ENCODE measurements at regions not wholly inside any gene's neighbourhood (a gene's known extent, or its start where the extent isn't known, plus 50 kb on each side); places are given as distances from the start of the nearest gene placed in this dataset.

GRCh38 chr1:64323054-64323453 lies 119.6 kb downstream of the UBE2U start (continued):
- TF ChIP-seq, protein P1, sequence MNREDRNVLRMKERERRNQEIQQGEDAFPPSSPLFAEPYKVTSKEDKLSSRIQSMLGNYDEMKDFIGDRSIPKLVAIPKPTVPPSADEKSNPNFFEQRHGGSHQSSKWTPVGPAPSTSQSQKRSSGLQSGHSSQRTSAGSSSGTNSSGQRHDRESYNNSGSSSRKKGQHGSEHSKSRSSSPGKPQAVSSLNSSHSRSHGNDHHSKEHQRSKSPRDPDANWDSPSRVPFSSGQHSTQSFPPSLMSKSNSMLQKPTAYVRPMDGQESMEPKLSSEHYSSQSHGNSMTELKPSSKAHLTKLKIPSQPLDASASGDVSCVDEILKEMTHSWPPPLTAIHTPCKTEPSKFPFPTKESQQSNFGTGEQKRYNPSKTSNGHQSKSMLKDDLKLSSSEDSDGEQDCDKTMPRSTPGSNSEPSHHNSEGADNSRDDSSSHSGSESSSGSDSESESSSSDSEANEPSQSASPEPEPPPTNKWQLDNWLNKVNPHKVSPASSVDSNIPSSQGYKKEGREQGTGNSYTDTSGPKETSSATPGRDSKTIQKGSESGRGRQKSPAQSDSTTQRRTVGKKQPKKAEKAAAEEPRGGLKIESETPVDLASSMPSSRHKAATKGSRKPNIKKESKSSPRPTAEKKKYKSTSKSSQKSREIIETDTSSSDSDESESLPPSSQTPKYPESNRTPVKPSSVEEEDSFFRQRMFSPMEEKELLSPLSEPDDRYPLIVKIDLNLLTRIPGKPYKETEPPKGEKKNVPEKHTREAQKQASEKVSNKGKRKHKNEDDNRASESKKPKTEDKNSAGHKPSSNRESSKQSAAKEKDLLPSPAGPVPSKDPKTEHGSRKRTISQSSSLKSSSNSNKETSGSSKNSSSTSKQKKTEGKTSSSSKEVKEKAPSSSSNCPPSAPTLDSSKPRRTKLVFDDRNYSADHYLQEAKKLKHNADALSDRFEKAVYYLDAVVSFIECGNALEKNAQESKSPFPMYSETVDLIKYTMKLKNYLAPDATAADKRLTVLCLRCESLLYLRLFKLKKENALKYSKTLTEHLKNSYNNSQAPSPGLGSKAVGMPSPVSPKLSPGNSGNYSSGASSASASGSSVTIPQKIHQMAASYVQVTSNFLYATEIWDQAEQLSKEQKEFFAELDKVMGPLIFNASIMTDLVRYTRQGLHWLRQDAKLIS (CRISPR knock-in tag; IDR thresholded peaks at IDR 0.05; ENCODE audit: borderline replicate concordance) = no peak

DNA sequence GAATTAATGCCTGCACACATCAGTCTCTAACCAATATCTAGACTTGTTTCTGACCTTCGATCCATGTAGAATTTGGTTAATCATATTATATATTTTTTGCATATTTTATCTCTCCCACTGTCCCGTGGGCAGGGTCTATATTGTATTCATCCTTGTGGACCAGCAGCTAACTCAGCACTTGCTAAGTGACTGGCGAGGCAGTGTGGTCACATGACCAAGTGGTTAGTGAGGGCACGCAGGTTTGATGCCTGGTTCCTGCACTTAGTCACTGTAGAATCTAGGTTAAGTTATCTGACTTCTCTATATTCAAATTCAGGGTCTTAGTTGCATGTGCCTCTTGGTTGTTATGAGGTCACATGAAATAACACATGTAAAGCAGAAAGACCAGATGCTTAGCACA lies 120.5 kb downstream of the UBE2U start:
- DNase-seq (ENCODE audit: low spot score) (no peak), ATAC-seq (no peak)
- H3K27me3 Mint-ChIP-seq (ENCODE audit: low read depth) = 0 out of 2 replicates have a peak, but pooled peaks cover 4% of the 10 kb centered on the region
- H3K4me1 Mint-ChIP-seq = peaks cover 25% of the 10 kb centered on the region
- no peak overlapping the region for H3K4me3 Mint-ChIP-seq
- H3K9me3 Mint-ChIP-seq = peaks cover 5% of the 10 kb centered on the region; the same call in 1 of the 2 replicates
- H3K36me3 Mint-ChIP-seq = no peaks in the 10 kb centered on the region
- no peak overlapping the region for H3K27ac Mint-ChIP-seq
- TF ChIP-seq USF1 (CRISPR knock-in tag; IDR thresholded peaks at IDR 0.05) = 0 out of 2 replicates have a peak, but pooled peaks have one; percentile 13
- no peak for TF ChIP-seq ZNF416 (CRISPR knock-in tag; IDR thresholded peaks at IDR 0.05)
- no peak for TF ChIP-seq ZNF263 (CRISPR knock-in tag; IDR thresholded peaks at IDR 0.05; ENCODE audit: low read depth)
- peak; percentile 59 for TF ChIP-seq USF2 (CRISPR knock-in tag; IDR thresholded peaks at IDR 0.05)
- CTCF ChIA-PET = no interaction called here
- POLR2A ChIA-PET = no interaction called here

DNA sequence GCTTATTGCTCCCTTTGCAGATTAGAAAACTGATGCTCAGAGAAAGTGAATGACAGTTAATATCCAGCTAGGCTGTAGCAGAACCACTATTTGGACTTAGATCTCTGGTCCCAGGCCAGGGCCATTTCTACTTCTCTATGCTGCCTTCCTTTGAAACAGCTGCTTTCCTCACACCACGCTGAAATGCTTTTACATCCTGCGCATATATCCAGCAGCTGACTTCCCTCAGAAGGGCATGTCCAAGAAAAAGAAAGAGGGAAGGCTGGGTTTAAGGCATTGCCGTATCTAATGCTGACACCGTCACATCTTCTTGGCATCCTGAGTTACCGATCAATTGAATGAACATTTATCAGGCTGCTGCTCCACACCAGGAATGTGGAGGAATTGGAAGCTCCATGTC lies 122.4 kb downstream of the UBE2U start:
- POLR2A ChIA-PET = no interaction called here
- H3K27me3 Mint-ChIP-seq (ENCODE audit: low read depth) = 0 out of 2 replicates have a peak, but pooled peaks cover 4% of the 10 kb centered on the region
- H3K4me3 Mint-ChIP-seq = no peak overlapping the region
- no peaks in the 10 kb centered on the region for H3K36me3 Mint-ChIP-seq
- CTCF ChIA-PET = interaction anchor here (1.4 kb wide), 1 partner anchor 74 kb away, joined by 3 read pairs; no protein-coding TSS in a partner anchor
- DNase-seq (ENCODE audit: low spot score) = no peak
- peaks cover 5% of the 10 kb centered on the region; the same call in 1 of the 2 replicates for H3K9me3 Mint-ChIP-seq
- ATAC-seq = no peak
- no peak overlapping the region for H3K27ac Mint-ChIP-seq
- TF ChIP-seq, protein P1 (CRISPR knock-in tag; IDR thresholded peaks at IDR 0.05; ENCODE audit: borderline replicate concordance) = no peak
- H3K4me1 Mint-ChIP-seq = peaks cover 30% of the 10 kb centered on the region

- Mint-ChIP-seq H3K9me3 (peaks cover 5% of the 10 kb centered on the region; the same call in 1 of the 2 replicates), H3K27me3 (ENCODE audit: low read depth) (0 out of 2 replicates have a peak, but pooled peaks cover 4% of the 10 kb centered on the region), H3K36me3 (no peaks in the 10 kb centered on the region), H3K27ac (no peak overlapping the region), H3K4me1 (peaks cover 29% of the 10 kb centered on the region), H3K4me3 (no peak overlapping the region)
- no peak for TF ChIP-seq SMAD4 (CRISPR knock-in tag; IDR thresholded peaks at IDR 0.05)
- TF ChIP-seq NR1H2 (CRISPR knock-in tag; IDR thresholded peaks at IDR 0.05) = no peak
- TF ChIP-seq FOXP1 (CRISPR knock-in tag; IDR thresholded peaks at IDR 0.05; ENCODE audit: borderline replicate concordance) = no peak
- no peak for TF ChIP-seq FOXJ3 (CRISPR knock-in tag; IDR thresholded peaks at IDR 0.05; ENCODE audit: borderline replicate concordance)
- DNase-seq (ENCODE audit: low spot score) (no peak), ATAC-seq (no peak)
- POLR2A ChIA-PET = no interaction called here
- CTCF ChIA-PET = interaction anchor here (1.4 kb wide), 1 partner anchor 75 kb away, joined by 3 read pairs; no protein-coding TSS in a partner anchor
Observed at GRCh38 chr1:64327119-64327518, 123.7 kb downstream of the UBE2U start.

Data from WTC11 (cell line).